ENCODE measurements at regions not wholly inside any gene's neighbourhood (a gene's known extent, or its start where the extent isn't known, plus 50 kb on each side); places are given as distances from the start of the nearest gene placed in this dataset.

GRCh38 chr10:10438335-10439100 lies 579.2 kb upstream of the CELF2 start:
- no peak for DNase-seq (ENCODE audit: low read depth in 1 of 2, low spot score in 1 of 2)

DNA sequence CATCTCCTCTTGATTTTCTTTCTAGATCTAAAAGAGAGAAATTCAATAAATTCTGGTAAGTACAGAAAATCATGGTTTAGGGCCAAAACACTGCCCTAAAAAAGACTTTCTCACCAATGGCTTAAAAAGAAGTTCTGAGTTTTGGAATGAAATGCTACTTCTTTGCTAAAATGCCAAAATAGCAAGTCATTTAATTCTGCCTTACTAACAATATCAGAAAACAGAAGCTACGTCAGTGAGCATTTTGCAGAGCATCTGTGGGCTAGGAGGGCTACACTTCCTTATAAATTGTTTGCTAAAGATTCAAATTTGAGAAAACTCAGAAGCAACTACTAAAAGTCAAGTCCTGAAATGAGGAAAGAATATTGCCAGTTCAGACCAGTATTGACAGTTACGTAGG lies 560.8 kb upstream of the CELF2 start:
- DNase-seq (ENCODE audit: low read depth in 1 of 2, low spot score in 1 of 2), result no peak

DNA sequence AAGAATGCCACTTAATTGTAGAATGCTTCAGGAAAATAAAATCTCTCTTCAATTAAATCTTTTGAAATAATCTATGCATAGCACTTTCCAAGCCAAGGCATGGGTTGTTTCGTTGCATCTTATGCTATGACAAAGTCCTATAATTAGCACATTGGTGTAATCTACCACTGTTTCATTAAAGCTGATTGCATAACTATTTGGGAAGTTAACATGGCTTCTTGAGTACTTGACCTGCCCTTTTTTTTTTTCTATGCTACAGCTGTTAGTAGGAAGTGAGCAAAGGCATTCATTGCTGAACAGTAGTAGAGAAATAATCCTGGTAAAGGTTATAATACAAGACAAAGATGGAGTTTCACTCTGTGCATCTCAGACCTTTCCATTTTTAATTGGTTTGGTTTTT lies 557.2 kb upstream of the CELF2 start:
- no peak for DNase-seq (ENCODE audit: low read depth in 1 of 2, low spot score in 1 of 2)

DNA sequence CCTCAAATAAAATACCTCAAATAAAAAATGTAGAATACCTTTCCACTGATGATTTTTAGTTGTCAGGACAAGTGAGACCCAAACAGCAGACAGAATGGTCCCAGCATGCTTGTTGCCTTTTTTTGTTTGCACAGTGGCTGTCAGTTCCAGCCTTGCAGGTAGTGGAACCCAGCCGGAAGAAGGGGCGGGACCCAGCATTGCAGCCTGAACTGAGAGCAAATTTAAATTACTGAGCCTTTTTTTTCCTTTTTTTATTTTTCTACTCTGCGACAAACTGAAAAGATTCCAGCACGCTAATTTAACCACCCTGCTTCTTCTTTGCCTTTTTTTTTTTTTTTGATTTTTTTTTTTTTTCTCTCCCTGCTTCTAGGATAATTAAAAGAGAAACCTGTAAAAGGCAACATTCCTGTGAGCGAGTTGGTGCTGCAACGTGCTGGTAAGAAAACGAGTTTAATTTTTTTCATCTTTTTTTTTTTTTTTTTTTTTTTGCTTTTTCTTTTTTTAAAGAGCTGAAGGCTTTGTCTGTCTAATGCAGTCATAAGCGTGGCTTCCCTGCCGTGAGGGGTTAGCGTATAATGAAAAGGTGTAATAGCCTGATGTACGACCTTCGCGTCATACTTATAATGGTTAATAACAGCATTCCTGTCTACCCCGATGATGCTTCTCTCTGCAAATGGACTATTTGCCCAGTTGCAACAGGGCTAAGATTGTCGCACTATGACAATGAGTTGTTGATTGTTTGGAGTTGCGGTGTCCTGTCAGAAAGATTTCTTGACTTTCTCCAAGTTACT lies 555.3 kb upstream of the CELF2 start:
- DNase-seq (ENCODE audit: low read depth in 1 of 2, low spot score in 1 of 2), result no peak

- no peak for DNase-seq (ENCODE audit: low read depth in 1 of 2, low spot score in 1 of 2)
These were observed 545.9 kb upstream of the CELF2 start for GRCh38 chr10:10471758-10472157.

DNA sequence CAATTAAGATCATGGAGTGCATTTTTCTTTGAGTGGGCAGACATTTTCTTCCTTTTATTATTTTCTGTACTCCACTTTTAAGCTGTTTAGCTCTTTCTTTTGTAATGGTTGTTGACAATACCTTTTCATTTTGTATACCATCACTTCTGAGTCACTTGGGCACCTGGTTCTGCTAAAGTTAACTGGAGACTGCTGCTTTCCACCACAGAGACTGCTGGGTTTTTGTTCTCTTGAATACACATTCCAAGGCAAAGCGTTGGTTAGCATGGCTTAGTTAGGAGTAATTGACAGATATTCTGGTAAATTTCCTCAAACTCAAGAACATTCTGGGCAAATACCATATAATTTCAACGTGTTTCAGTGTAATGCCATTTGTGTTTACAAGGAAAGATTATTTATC lies 541.9 kb upstream of the CELF2 start:
- no peak for DNase-seq (ENCODE audit: low read depth in 1 of 2, low spot score in 1 of 2)

GRCh38 chr10:10477844-10478243 lies 539.8 kb upstream of the CELF2 start:
- no peak for DNase-seq (ENCODE audit: low read depth in 1 of 2, low spot score in 1 of 2)

GRCh38 chr10:10479465-10479864 lies 538.2 kb upstream of the CELF2 start:
- DNase-seq (ENCODE audit: low read depth in 1 of 2, low spot score in 1 of 2), result no peak

DNA sequence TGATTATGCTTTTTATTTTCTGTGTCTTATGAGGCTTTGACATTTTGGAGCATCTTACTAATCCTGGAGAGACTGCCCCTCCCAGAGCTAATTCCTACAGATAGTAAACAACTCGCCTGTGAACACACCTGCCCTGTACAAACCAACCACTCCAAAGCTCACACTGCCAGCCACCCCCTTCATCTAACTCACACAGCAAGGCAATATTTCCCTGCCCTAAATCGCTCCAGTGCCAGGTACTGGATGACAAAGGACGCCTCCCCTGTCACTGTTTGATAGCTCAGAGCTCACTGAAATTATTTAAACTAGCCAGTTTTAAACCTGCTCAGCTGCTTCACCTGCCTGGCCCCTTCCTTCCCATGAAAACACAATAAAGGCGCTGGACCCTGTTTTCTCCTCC lies 535.1 kb upstream of the CELF2 start:
- no peak for DNase-seq (ENCODE audit: low read depth in 1 of 2, low spot score in 1 of 2)

- no peak for DNase-seq (ENCODE audit: low read depth in 1 of 2, low spot score in 1 of 2)
These were observed 528.6 kb upstream of the CELF2 start for GRCh38 chr10:10489076-10489475.

- no peak for DNase-seq (ENCODE audit: low read depth in 1 of 2, low spot score in 1 of 2)
These were observed 527.7 kb upstream of the CELF2 start for GRCh38 chr10:10489805-10490571.

DNA sequence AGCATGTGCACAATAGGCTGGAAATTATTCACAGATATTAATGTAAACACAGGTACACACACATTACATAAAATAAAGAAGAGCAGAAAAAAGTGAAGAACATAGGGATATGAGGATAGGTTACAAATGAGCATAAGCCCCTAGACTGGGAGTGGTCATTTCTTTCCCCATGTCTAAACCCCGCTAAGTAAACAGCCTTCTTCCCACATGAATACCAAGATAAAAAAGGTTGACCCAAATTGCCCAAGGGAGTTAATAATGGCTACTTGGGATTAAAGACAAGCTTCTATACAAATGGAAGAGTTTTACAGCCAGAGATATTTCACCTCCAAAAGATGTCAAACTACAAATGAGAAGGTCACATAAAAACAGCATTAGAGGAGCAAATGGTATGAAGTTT lies 527.1 kb upstream of the CELF2 start:
- DNase-seq (ENCODE audit: low read depth in 1 of 2, low spot score in 1 of 2), result no peak

- DNase-seq (ENCODE audit: low read depth in 1 of 2, low spot score in 1 of 2), result no peak
These were observed 525.3 kb upstream of the CELF2 start for GRCh38 chr10:10492420-10492819.

DNA sequence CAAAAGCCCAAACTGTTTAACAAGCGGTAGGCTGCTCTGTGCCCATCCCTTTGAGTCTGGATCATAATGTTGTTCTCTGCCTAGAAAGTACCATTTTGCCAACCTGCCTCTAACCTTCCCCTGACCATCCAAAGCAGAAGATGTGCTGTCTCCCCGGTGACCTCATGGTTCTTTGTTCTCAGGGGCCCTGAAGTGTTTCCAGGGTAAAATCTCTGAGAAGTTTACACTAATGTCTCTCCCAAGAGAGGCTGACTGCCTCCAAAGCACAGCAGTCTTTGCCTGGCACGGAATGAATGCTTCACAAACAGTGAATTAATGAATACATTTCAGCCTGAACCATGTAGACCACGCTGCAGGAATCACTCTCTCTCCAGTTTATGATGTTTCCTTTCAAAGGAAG lies 523.8 kb upstream of the CELF2 start:
- no peak for DNase-seq (ENCODE audit: low read depth in 1 of 2, low spot score in 1 of 2)

- no peak for DNase-seq (ENCODE audit: low read depth in 1 of 2, low spot score in 1 of 2)
These were observed 520.4 kb upstream of the CELF2 start for GRCh38 chr10:10497245-10497644.

DNA sequence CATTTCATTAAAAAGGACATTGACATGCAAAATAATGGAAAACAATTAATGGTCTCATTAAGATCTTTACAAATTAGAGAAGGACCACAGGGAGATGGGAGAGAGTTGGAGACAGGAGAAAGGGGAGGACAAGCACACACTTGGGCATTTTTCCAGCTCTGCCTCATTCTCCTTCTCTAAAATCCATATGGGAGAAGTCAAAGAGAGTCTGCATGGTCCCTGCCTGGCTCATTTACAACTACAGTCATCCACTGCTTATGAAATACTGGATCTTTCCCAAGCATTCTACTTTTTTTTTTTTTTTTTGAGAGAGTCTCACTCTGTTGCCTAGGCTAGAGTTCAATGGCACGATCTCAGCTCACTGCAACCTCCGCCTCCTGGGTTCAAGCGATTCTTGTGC lies 518.9 kb upstream of the CELF2 start:
- DNase-seq (ENCODE audit: low read depth in 1 of 2, low spot score in 1 of 2), result no peak

DNA sequence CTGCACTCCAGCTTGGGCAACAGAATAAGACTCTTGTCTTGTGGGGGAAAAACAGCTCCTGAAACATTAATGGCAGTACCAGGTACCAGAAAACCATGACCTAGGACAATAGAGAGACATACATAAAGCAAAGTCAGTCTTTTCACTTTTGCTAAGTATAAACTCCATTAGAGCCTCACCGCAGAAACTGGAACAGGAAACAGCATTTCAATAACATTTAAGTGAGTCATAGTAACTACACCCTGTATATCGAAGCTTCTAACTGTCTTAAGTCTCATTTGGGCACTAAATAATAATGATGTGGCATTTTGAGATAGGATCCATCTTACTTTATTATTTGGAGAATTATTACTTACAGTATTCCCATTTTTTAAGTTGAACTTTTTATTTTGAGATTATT lies 517.8 kb upstream of the CELF2 start:
- DNase-seq (ENCODE audit: low read depth in 1 of 2, low spot score in 1 of 2), result no peak

DNA sequence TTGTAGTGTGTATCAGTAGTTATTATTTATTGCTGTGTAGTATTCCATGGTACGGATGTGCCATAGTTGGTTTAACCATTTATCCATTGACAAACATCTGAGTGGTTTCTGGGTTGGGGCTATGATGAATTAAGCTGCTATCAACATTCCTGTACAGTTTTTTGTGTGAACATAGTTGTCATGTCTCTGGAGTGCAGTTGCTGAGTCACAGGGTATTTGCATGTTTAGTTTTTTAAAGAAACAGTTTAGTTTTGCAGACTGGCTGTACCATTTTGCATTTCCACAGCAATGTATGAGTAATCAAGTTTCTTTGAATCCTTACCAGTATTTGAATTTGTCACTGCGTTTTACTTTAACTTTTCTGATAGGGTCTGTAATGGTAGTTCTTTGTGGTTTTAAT lies 516.7 kb upstream of the CELF2 start:
- no peak for DNase-seq (ENCODE audit: low read depth in 1 of 2, low spot score in 1 of 2)

- DNase-seq (ENCODE audit: low read depth in 1 of 2, low spot score in 1 of 2), result no peak
These were observed 513.9 kb upstream of the CELF2 start for GRCh38 chr10:10503772-10504171.

DNA sequence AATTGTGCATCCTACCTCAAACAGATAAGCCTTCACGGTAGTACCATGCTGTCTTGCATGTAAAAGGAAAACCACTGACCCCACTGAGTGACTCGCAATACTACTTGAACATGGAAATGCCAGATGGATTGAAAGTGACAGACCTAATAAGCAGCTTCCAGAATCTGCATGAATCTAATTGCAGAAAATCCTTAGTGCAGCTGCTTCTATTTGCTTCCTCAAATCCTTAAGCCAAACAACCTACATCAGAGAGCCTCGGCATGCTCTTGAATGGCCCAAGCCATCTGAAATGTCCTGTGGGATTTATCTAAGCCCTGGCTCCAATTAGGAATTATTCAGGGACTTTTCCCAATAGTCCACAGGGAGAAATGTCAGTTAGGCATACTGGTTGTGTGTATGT lies 509.5 kb upstream of the CELF2 start:
- DNase-seq (ENCODE audit: low read depth in 1 of 2, low spot score in 1 of 2), result no peak

GRCh38 chr10:10510179-10510578 lies 507.5 kb upstream of the CELF2 start:
- DNase-seq (ENCODE audit: low read depth in 1 of 2, low spot score in 1 of 2), result no peak

GRCh38 chr10:10513067-10513466 lies 504.6 kb upstream of the CELF2 start:
- DNase-seq (ENCODE audit: low read depth in 1 of 2, low spot score in 1 of 2), result no peak
